AG10803 (cell line): ENCODE measurements at regions not wholly inside any gene's neighbourhood (a gene's known extent, or its start where the extent isn't known, plus 50 kb on each side); places are given as distances from the start of the nearest gene placed in this dataset.
"Not testable (repeated sequence)": the region's sequence is repeated elsewhere in the genome, so short reads cannot be mapped to it uniquely, and the experiment has no call there.

Experiments
- DNase-seq: peaks from one replicate; pipeline ENCODE4 v3.0.0; 2010; ENCODE audit warnings: low read depth
- H3K4me3 ChIP-seq: 2 replicates; pipeline ENCODE4 v1.5.1; 2011; ENCODE audit warnings: mild to moderate bottlenecking, low read length, control low read depth
- CTCF ChIP-seq: conservative IDR thresholded peaks from 2 replicates; pipeline ENCODE4 v1.5.1; 2011; ENCODE audit warnings: mild to moderate bottlenecking, low read length, control low read depth, inconsistent platforms

GRCh38 chr17:74132354-74132753 lies 71.1 kb upstream of the RPL38 start:
- H3K4me3 ChIP-seq, result no peak overlapping the region
- DNase-seq, result no peak
- no peak for TF ChIP-seq CTCF

- H3K4me3 ChIP-seq, result no peak overlapping the region
- no peak for DNase-seq
- no peak for TF ChIP-seq CTCF
Measured at GRCh38 chr17:74133740-74134139, 69.7 kb upstream of the RPL38 start.

- DNase-seq, H3K4me3 ChIP-seq: not testable (repeated sequence)
Measured at GRCh38 chr17:74134234-74134633, 69.2 kb upstream of the RPL38 start.

GRCh38 chr17:74134991-74135390 lies 68.5 kb upstream of the RPL38 start:
- no peak for DNase-seq
- no peak overlapping the region for H3K4me3 ChIP-seq
- no peak for TF ChIP-seq CTCF

GRCh38 chr17:74135391-74136167 lies 67.9 kb upstream of the RPL38 start:
- H3K4me3 ChIP-seq, result no peak overlapping the region
- TF ChIP-seq CTCF, result no peak
- DNase-seq, result no peak

- no peak for DNase-seq
- TF ChIP-seq CTCF, result no peak
- no peak overlapping the region for H3K4me3 ChIP-seq
Measured at GRCh38 chr17:74137416-74137815, 66.1 kb upstream of the RPL38 start.

GRCh38 chr17:74139120-74139519 lies 64.4 kb upstream of the RPL38 start:
- no peak for TF ChIP-seq CTCF

More at GRCh38 chr17:74139120-74139519, 64.4 kb upstream of the RPL38 start:
- no peak overlapping the region for H3K4me3 ChIP-seq
- no peak for DNase-seq
